H9 (cell line): ENCODE measurements at regions not wholly inside any gene's neighbourhood (a gene's known extent, or its start where the extent isn't known, plus 50 kb on each side); places are given as distances from the start of the nearest gene placed in this dataset.

Experiments
- DNase-seq: peaks from one replicate; pipeline ENCODE4 v3.0.0-alpha.2; 2017
- H2AFZ ChIP-seq: one replicate; pipeline ENCODE4 v1.6.1; 2013; ENCODE audit warnings: mild to moderate bottlenecking, low read length, control low read depth, moderate library complexity
- H2AK5ac ChIP-seq: 2 replicates; pipeline ENCODE4 v1.6.1; 2013; ENCODE audit warnings: low read length, control low read depth, mixed read lengths; ENCODE audit not compliant: insufficient read length
- H2BK120ac ChIP-seq: one replicate; pipeline ENCODE4 v1.6.1; 2013; ENCODE audit warnings: low read depth, mild to moderate bottlenecking, low read length, control low read depth, inconsistent platforms; ENCODE audit not compliant: poor library complexity, severe bottlenecking
- H2BK12ac ChIP-seq: 2 replicates; pipeline ENCODE4 v1.6.1; 2013; ENCODE audit warnings: low read length, control low read depth, mixed read lengths, low read depth; ENCODE audit not compliant: insufficient read length
- H2BK15ac ChIP-seq: 2 replicates; pipeline ENCODE4 v1.6.1; 2013; ENCODE audit warnings: low read depth, low read length, control low read depth
- H2BK20ac ChIP-seq: one replicate; pipeline ENCODE4 v1.6.1; 2013; ENCODE audit warnings: low read depth, mild to moderate bottlenecking, low read length, control low read depth, inconsistent platforms; ENCODE audit not compliant: poor library complexity, severe bottlenecking
- H2BK5ac ChIP-seq: 2 replicates; pipeline ENCODE4 v1.6.1; 2013; ENCODE audit warnings: low read length, control low read depth, mixed read lengths; ENCODE audit not compliant: insufficient read length
- H3K14ac ChIP-seq: 2 replicates; pipeline ENCODE4 v1.6.1; 2013; ENCODE audit warnings: low read length, control low read depth; ENCODE audit not compliant: insufficient read depth
- H3K18ac ChIP-seq: 2 replicates; pipeline ENCODE4 v1.6.1; 2013; ENCODE audit warnings: low read depth, mild to moderate bottlenecking, mixed read lengths, low read length, control low read depth; ENCODE audit not compliant: insufficient read length
- H3K23ac ChIP-seq: 2 replicates; pipeline ENCODE4 v1.6.1; 2013; ENCODE audit warnings: low read length, control low read depth, mixed read lengths, low read depth; ENCODE audit not compliant: insufficient read length
- H3K23me2 ChIP-seq: 2 replicates; pipeline ENCODE4 v1.6.1; 2013; ENCODE audit warnings: low read depth, mild to moderate bottlenecking, mixed read lengths, low read length, control low read depth; ENCODE audit not compliant: insufficient read length, poor library complexity, severe bottlenecking
- H3K27ac ChIP-seq: 2 replicates; pipeline ENCODE4 v1.5.1; 2013; ENCODE audit warnings: low read length, control low read depth, mixed read lengths, low read depth; ENCODE audit not compliant: insufficient read length
- H3K27me3 ChIP-seq: 2 replicates; pipeline ENCODE4 v1.6.1; 2013; ENCODE audit warnings: low read length, control low read depth, inconsistent platforms; ENCODE audit not compliant: insufficient read depth
- H3K4ac ChIP-seq: 2 replicates; pipeline ENCODE4 v1.6.1; 2013; ENCODE audit warnings: low read depth, mild to moderate bottlenecking, control low read depth, inconsistent platforms, low read length, moderate library complexity
- H3K4me1 ChIP-seq: 2 replicates; pipeline ENCODE4 v1.6.1; 2013; ENCODE audit warnings: low read length, control low read depth, inconsistent platforms; ENCODE audit not compliant: insufficient read depth
- H3K4me2 ChIP-seq: 2 replicates; pipeline ENCODE4 v1.6.1; 2013; ENCODE audit warnings: low read length, control low read depth, mixed read lengths; ENCODE audit not compliant: insufficient read length, insufficient read depth
- H3K56ac ChIP-seq: 2 replicates; pipeline ENCODE4 v1.6.1; 2013; ENCODE audit warnings: low read depth, mild to moderate bottlenecking, mixed read lengths, low read length, control low read depth; ENCODE audit not compliant: insufficient read length
- H3K79me1 ChIP-seq: 2 replicates; pipeline ENCODE4 v1.6.1; 2013; ENCODE audit warnings: low read depth, mild to moderate bottlenecking, moderate library complexity, low read length, control low read depth, inconsistent platforms; ENCODE audit not compliant: insufficient read depth, poor library complexity, severe bottlenecking
- H3K79me2 ChIP-seq: 2 replicates; pipeline ENCODE4 v1.6.1; 2013; ENCODE audit warnings: low read length, control low read depth, inconsistent platforms; ENCODE audit not compliant: insufficient read depth
- H3K9ac ChIP-seq: 2 replicates; pipeline ENCODE4 v1.6.1; 2013; ENCODE audit warnings: low read length, control low read depth, mixed read lengths; ENCODE audit not compliant: insufficient read length; ENCODE audit errors: extremely low read depth
- H3K9me3 ChIP-seq: one replicate; pipeline ENCODE4 v1.6.1; 2013; ENCODE audit warnings: low read depth, low read length, inconsistent platforms; ENCODE audit not compliant: control insufficient read depth
- H3T11ph ChIP-seq: one replicate; pipeline ENCODE4 v1.6.1; 2013; ENCODE audit warnings: mild to moderate bottlenecking, low read length, control low read depth, inconsistent platforms
- H4K20me1 ChIP-seq: one replicate; pipeline ENCODE4 v1.6.1; 2013; ENCODE audit not compliant: control insufficient read depth, insufficient read length, insufficient read depth
- H4K5ac ChIP-seq: 2 replicates; pipeline ENCODE4 v1.6.1; 2013; ENCODE audit warnings: low read depth, mild to moderate bottlenecking, mixed read lengths, low read length, control low read depth; ENCODE audit not compliant: insufficient read length
- H4K8ac ChIP-seq: replicated peaks from 2 replicates; pipeline ENCODE4 v1.6.1; 2013; ENCODE audit warnings: low read length, control low read depth, mixed read lengths, low read depth; ENCODE audit not compliant: insufficient read length
- H4K91ac ChIP-seq: 2 replicates; pipeline ENCODE4 v1.6.1; 2013; ENCODE audit warnings: low read depth, mild to moderate bottlenecking, moderate library complexity, mixed read lengths, low read length, control low read depth; ENCODE audit not compliant: insufficient read length
- H3K27ac Mint-ChIP-seq, 3 experiments: 2 replicates in 2 of 3; 3 replicates in 1 of 3; pipeline ENCODE4 v1.8.0; 2020 to 2021; ENCODE audit warnings: mixed read lengths in 3 of 3, mild to moderate bottlenecking in 1 of 3, moderate library complexity in 1 of 3
- H3K27me3 Mint-ChIP-seq: 2 replicates; pipeline ENCODE4 v1.8.0; 2021; ENCODE audit warnings: low read depth, mild to moderate bottlenecking, moderate library complexity, mixed read lengths
- H3K36me3 Mint-ChIP-seq, 3 experiments: 2 replicates in 2 of 3; 3 replicates in 1 of 3; pipeline ENCODE4 v1.8.0; 2020 to 2021; ENCODE audit warnings: low read depth in 3 of 3, mixed read lengths in 3 of 3; ENCODE audit not compliant: insufficient read depth in 1 of 3
- H3K4me1 Mint-ChIP-seq, 2 experiments: 2 replicates each; pipeline ENCODE4 v1.8.0; 2020; ENCODE audit warnings: mixed read lengths in 2 of 2
- H3K4me3 Mint-ChIP-seq, 2 experiments: 2 replicates in 1 of 2; 3 replicates in 1 of 2; pipeline ENCODE4 v1.8.0; 2020 to 2021; ENCODE audit warnings: mild to moderate bottlenecking in 2 of 2, mixed read lengths in 2 of 2, moderate library complexity in 1 of 2
- H3K9me3 Mint-ChIP-seq, 2 experiments: 2 replicates in 1 of 2; 3 replicates in 1 of 2; pipeline ENCODE4 v1.8.0; 2020; ENCODE audit warnings: mild to moderate bottlenecking in 2 of 2, mixed read lengths in 2 of 2, moderate library complexity in 1 of 2
- CTCF ChIP-seq: fragments of 200-600 bp; sonication (generic); conservative IDR thresholded peaks from 3 replicates; pipeline ENCODE4 v1.8.0; 2021; ENCODE audit warnings: antibody characterized with exemption, mild to moderate bottlenecking
- WGBS: extraction: QIAGEN DNeasy Blood & Tissue Kit; methylation state at CpG from one replicate; pipeline ENCODE4 v1.1.7; 2013; ENCODE audit warnings: missing lambda C conversion rate, low lambda C conversion rate, mixed read lengths; ENCODE audit not compliant: insufficient read length; ENCODE audit errors: extremely low coverage; 5-methylcytosine and 5-hydroxymethylcytosine counted together

DNA sequence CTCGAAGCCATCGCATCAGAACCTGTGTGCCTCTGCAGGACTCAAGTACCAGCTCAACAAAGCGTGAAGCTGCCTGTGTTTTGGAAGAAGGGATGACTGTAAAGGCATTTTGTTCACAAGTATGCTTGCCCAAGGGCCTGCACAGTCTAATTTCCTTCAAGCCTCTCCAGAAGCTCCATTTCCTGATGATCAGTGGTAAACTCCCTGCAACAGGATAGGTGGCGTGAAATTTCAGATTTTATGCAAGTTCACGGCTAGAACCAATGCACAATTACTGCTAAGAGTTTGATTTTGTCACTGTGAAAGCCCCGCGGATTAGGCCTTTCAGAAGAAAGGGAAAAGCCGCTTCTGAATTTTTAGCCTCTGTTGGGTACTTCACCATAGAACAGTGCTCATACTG is 89.2 kb upstream of the TAPT1 start:
- H4K5ac ChIP-seq = no peak overlapping the region

More for the DNA sequence above, 89.2 kb upstream of the TAPT1 start:
- Histone ChIP-seq H3K23ac (no peak overlapping the region), H2BK120ac (no peak overlapping the region), H4K8ac (no peak overlapping the region), H3K9ac (no peak overlapping the region), H3K27me3 (no peaks in the 10 kb centered on the region), H3K79me2 (no peaks in the 10 kb centered on the region), H3K9me3 (no peaks in the 10 kb centered on the region), H3K14ac (no peak overlapping the region), H2AK5ac (no peak overlapping the region), H3K18ac (no peak overlapping the region), H3K27ac (no peak overlapping the region), H2BK20ac (no peak overlapping the region), H2BK12ac (no peak overlapping the region), H3K56ac (no peak overlapping the region), H3K4me2 (no peak overlapping the region), H3T11ph (no peak overlapping the region), H4K91ac (no peak overlapping the region), H4K20me1 (no peaks in the 10 kb centered on the region), H3K4ac (no peak overlapping the region), H2AFZ (no peak overlapping the region), H2BK15ac (no peak overlapping the region), H3K23me2 (no peaks in the 10 kb centered on the region), H2BK5ac (no peak overlapping the region), H3K79me1 (no peaks in the 10 kb centered on the region), H3K4me1 (no peaks in the 10 kb centered on the region)
- Mint-ChIP-seq H3K4me1 (peaks cover 0 to 9% of the 10 kb centered on the region in 2 experiments; a peak in 2 of 4 replicates), H3K4me3 (no peak overlapping the region), H3K36me3 (no peaks in the 10 kb centered on the region; a peak in 1 of 7 replicates), H3K27me3 (peaks cover 2% of the 10 kb centered on the region; the same call in 1 of the 2 replicates), H3K9me3 (peaks cover 0 to 4% of the 10 kb centered on the region in 2 experiments; a peak in 3 of 5 replicates), H3K27ac (no peak overlapping the region)
- DNase-seq = no peak
- no CpG with 5 or more reads among the region's 8 CpGs for WGBS
- no peak for TF ChIP-seq CTCF
